RCC 7860 (cell line): ENCODE measurements at regions not wholly inside any gene's neighbourhood (a gene's known extent, or its start where the extent isn't known, plus 50 kb on each side); places are given as distances from the start of the nearest gene placed in this dataset.

Experiments
- DNase-seq: peaks from one replicate; pipeline ENCODE4 v3.0.0-alpha.2; 2015; ENCODE audit warnings: low spot score
- FAIRE-seq: peaks from 2 replicates; lab custom pipeline; 2012; peaks lifted over from hg19 to GRCh38; lab: Jason Lieb, UNC

DNA sequence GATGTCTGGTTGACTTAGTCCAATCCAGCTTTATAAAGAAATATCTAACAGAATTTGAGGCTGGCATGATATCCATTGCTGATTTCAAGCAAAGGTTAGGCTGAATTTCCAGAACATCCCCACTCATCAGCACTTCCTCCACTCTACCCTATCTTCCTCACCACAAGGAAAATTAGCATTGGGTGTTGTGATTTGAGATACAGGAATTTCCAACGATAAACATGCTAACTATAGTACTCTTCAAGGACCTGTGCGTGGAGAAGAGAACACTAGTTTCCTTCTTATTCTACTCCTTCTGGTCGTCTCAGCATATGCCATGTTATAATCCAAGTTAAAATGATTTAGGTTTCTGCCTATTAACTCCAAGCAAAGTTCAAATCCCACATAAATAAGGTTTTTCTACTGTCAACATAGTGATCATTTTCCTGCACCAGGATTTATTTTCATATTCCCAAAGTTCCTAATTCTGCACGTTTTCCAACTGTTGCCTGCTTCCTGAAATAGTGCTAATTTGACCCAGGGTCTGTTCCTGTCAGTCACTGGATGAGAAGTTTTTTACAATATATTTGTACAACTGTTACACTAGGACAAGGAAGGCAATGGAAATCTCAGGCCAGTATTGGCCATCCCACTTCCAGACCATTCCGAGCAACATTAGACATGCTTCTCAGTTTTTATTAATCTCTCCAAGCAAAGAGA, 177.6 kb upstream of the EDNRA start:
- DNase-seq (no peak), FAIRE-seq (no peak)

DNA sequence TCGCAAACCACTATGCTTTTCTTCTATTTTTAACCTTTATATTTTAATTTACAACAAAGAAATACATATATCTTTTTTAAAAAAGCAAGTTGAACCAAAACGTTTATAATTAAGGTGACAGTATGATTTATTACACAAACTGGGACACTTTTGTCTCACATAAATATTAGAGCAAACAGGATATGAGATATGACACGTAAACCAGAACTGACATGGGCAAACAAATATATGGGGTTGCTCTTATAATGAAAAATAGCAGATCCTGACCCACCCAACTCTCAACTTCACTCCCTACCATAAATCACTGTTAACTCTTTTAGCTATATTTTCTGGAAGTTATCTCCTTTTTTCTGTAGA, 177.0 kb upstream of the EDNRA start:
- DNase-seq: no peak
- FAIRE-seq: no peak

DNA sequence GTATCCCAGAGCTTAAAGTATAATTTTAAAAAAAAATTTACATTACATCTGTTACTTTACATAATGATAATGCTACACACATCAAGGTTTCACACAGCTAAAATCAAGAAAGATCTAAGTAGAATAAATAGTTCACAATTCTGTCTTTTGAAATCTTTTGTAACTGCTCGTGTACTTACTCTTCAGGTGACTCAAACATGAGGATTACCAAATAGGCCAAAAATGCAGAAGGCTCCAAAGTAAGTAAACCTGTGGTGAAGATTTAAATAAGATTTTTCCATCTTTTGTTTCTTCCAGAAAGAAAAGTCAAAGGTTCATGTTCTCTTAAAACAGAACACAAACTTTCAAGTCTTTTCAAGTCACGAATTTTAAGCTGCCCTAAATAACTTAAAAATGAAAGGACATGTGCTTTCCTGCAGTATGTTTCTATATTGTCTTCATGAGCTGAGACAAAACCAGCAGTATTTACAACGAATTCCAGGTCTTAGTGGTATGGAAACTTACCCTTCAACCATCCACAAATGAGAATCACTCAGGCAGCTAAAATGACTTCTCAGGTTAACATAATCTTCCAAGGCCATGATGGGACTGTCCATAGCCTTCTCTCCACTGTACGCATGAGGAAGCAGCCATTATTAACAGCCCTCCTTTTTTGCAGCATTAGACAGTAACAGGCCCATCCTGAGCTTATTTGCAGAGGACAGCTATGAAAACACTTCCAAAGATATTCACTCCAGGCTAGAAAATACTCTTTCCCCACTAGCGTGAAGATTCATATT, 172.8 kb upstream of the EDNRA start:
- DNase-seq (no peak), FAIRE-seq (no peak)

DNA sequence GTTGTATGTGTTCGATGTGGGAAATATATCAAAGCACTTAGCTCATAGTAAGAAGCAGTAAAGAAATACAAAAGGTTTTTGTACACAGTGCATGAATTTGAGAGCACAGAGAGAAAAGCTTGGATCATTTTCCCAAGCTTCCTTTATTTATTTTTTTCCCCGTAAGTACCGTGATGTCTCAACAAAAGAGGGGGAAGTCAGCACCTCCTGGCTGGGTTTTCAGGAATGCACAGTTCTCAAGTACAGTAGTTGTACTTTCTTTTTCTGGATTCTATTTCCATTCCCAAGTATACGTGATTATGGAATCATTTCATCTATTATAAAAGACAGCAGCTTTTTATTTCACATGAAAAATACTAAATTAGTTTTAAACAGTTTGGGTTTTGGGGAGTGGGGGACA, 171.5 kb upstream of the EDNRA start:
- DNase-seq: no peak
- FAIRE-seq: no peak

DNA sequence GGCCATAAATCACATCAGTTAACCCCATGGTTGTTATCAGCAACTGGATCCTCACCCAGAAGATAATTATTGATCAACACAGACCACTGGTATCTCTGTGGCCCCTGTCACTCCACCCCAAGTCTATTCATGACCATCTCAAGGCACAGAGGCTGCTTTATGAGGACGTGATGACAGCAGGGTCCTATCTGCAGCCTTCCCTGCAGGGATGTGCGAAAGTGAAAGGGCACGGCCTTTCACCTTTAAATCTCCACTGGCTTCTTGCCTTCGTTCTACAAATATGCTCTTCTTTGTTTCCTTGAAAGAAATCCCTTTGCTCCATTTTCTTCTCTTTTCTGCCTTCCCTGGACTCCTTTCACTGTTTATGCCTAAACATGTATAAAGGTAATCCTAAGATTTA, 170.6 kb upstream of the EDNRA start:
- no peak for DNase-seq
- FAIRE-seq: no peak

DNA sequence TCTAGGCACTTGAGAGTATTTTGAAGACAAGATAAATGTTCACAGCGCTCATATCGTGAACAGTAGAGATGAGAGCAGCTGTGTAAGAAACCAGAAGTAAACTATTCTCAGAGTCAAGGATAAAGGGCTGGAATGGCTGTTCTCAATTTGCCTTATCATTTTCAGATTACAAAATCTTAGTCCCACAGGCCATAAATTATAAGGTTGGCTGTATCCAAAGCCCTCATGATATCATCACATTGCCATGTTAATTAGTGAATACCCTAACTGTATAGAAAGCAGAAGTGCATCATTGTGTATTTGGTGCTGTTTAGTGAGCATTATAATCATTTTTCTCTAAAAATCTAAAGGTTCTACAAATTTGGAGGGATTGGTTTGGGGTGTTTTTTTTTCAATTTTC, 168.9 kb upstream of the EDNRA start:
- no peak for FAIRE-seq
- DNase-seq: no peak

DNA sequence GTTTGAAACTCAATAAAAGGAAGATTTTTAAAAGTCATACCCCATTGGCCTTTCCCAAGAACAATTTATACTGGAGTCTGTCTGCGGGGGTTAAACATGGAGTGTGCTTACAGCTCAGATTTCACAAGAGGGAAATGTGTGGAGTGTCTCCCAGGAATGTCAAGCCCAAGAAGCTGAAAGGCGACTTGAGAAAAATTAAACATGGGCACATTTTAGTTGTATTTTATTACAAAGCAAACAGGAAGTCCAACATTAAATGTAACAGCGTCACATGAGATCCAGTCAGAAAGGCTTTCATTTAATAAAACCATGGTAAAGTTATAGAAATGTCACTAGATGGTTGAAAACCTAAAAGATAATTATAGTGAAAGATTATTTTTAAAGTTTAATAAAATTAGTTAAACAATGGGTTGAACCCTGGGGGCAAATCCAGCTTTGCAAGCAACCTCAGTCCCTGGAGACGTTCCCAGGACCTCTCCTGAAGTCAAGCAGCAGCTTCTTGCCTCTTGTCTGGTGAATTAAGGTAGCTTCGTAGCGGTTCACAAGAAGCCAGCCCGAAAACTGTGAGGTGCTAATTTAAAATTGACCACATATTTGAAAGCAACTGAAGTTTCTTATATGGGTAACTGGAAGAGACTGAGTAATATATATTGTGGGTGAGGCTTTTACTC, 168.4 kb upstream of the EDNRA start:
- DNase-seq (no peak), FAIRE-seq (no peak)

DNA sequence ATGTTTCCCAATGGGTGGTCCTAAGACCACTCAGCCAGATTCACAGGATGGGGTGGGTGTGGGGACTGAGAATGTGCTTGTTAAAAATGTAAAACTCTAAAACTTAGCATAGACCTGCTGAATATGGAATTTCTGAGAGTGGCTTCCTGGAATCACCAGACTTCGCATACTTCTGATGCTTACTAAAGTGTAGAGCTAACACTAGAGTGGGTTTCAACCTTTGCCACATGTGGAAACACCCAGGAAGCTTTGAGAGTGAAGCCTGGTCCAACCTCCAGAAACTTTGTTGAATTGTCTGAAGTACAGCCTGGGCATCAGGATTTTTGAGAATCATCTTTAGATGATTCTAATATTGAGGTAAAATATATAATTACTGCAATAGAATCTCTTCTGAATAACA, 167.8 kb upstream of the EDNRA start:
- FAIRE-seq (no peak), DNase-seq (no peak)

DNA sequence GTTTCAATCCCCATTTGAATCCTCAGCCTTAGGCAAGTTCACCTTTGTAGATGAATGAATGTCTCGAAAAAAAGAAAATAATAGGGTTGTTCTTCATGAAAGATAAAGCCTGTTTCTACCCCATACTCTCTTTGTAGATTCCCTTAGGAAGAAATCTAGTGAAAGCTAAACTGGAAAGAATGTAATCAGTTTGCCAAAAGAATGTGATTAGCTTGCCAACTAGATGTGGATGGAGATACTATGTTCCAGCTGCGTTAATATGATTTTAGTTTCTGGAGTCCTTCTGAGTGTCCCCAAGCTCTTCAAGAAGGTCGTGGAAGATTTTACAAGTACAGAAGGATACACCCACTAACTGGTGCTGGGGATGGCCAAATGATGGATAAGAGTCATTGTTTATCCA, 162.3 kb upstream of the EDNRA start:
- FAIRE-seq: no peak
- DNase-seq: no peak

DNA sequence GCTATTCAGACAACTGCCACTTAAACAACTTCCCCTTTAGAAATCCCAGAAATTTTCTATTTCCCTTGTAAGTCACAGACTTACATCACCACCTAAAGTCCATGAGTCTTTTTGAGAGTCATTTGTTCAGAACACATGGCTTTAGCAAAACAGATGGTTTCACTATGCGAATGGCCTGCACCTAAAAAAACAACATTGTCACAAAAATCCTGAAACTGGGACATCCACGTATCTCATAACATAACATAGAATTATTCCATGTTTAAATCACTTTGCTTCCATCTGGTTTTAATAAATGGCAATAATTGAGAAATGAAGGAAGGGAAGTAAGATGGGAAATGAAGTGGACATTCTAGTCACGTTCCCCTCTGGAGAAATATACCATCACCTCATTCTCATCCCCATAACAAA, 155.3 kb upstream of the EDNRA start:
- FAIRE-seq: no peak
- DNase-seq: no peak

DNA sequence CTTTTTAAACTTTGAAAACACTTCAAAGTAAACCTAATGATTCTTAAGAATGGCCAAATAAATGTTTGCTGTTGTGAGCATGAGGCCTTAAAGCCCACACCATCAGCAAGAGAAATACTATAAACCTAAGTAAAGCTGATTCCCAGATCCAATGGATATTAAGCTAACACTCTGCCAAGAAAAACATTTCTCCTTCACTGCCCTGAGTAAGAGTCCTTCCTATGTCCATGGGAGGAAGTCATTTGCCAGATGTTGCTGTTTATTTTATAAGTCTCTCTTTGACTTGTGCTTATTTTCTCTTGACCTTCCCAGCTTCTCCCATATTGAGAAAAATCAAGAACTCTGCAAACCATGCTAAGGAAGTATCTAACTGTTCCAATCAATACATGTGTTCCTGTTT, 154.3 kb upstream of the EDNRA start:
- FAIRE-seq (no peak), DNase-seq (no peak)

DNA sequence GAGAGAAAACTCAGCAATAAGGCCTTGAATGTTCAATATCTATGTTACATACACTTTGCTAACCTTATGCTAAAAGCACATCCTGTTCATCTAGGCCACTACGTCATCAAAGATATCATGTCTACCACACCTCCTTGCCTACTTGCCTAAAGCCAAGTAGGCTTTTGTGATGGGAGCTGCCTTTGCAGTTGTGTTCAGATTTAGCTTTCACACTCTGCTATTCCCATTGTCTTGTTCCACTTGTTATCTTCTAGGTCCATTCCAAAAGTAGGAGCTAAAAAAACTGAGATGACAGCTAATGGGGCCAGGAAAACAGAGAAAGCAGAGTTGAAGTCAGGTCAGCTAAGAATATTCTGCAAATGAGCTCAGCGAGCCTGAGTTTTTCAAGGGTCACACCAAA, 153.6 kb upstream of the EDNRA start:
- no peak for FAIRE-seq
- no peak for DNase-seq

DNA sequence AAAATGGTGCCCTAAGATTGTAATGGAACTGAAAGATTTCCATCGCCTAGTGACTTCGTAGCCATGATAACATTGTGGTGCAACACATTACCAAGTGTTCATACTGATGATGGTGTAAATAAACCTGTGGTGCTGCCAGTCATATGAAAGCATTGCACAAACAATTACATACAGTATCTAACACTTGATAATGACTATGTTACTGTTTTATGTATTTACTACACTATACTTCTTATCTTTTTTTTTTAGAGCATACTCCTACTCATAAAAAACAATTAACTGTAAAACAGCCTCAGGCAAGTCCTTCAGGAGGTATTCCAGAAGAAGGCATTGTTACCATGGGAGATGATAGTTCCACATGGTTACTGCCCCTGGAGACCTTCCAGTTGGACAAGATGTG, 152.7 kb upstream of the EDNRA start:
- no peak for FAIRE-seq
- DNase-seq: no peak

DNA sequence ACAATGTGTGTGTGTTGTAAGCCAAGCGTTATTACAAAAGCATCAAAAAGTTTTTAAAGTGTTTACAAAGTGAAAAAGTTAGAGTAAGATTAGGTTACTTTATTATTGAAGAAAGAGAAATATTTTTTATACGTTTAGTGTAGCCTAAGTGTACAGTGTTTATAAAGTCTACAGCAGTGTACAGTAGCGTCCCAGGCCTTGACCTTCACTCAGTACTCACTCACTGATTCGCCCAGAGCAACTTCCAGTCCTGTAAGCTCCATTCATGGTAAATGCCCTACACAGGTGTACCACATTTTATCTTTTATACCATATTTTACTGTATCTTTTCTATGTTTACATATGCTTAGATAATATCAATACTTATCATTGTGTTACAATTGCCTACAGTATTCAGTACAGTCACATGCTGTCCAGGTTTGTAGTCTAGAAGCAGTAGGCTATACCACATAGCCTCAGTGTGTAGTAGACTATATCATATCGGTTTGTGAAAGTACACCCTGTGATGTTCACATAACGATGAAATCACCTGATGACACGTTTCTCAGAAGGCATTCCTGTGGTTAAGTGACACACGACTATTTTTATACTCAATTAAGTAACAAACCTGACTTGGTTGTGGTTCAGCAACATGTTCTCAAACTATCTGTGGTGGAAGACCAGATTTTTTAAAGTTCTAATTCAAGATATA, 152.0 kb upstream of the EDNRA start:
- no peak for FAIRE-seq

DNA sequence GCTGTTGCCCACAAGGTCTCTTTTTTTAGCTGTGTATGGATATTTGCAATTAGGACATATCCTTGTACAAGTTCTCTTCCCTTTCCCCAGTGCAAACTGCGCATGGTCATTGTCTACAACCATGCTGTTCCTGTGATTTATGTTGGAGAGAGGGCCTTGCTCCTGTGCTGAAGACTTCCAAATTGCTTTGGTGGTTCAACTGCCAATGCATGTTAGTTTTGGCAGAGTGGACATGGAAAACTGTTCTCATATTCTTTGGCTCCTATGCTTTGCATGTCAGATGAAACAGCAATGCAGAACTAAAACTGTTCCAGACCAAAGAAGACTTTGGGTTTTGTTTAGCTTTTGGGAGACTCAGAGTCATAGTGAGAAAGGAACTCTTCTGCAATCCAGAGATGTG, 148.8 kb upstream of the EDNRA start:
- DNase-seq (no peak), FAIRE-seq (no peak)

More for the DNA sequence above, 152.0 kb upstream of the EDNRA start:
- no peak for DNase-seq

DNA sequence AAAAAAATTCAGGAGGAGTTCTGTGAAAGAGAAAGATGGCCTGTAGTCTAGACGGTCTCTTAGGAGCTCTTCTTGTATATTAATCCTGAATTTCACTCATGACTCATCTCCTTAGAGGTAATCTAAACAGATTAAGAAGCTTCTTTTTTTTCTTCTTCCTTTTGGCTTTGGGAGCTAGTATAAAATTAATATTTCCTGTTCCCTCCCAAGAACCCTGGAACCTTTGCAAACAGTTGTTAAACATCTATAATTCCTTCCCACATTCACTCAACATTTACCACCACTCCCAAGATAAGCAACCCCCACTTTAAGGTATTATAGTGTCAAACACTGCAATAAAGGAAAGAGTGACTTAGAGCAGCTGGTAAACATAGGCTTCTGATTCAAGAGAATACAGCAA, 146.4 kb upstream of the EDNRA start:
- DNase-seq (no peak), FAIRE-seq (no peak)

DNA sequence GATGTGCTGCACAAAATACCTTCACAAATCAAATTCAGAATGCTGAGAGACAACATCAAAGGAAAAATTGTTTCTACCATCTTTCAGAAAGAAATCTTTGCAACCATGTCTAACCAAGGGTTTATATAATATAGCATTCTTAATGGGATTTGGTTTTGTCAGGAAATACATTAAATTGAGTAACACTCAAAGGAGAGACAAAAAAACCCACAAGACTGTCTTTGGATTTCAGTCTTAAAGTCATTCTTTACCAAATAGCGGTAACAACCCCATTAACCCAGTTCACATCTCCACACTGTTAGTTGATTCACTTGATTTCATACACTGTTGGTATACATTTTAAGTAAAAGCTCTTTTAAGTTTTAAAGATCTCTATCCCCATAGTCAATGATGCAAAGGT, 145.7 kb upstream of the EDNRA start:
- FAIRE-seq (no peak), DNase-seq (no peak)

DNA sequence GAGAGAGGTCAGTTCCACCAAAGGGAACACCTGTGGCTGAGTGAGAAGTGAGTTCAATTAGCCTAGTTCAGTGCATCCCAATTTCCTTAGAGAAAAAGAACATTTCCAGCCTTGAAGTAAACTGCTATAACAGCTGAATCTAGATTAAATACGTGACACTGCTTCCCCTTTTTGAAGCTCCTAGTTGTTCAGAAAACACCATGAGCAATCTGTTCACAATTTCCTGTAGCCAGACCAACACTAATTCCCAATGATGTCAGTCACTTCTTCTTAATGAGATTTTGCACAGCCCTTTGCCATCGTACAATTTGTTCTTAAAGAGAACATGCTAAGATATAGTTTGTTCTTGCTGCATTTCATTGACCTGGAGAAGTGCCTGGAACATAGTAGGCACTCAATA, 144.6 kb upstream of the EDNRA start:
- no peak for FAIRE-seq
- no peak for DNase-seq

DNA sequence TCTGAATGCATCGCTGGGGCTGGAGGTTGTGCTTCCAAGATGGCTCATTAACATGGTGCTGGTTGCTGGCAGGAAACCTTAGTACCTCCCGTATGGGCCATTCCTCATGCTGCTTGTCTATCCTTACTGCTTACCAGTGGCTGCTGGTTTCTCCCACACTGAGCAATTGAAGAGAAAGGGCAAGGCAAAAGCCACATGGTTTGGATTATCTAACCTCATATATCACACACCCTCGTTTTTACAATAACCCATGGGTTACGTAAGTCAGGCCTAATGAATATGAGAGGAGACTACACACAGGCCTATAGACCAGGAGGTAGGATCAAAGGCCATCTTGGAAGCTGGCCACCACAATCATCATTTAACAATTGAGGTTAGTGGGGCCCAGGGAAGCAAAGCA, 141.8 kb upstream of the EDNRA start:
- DNase-seq (no peak), FAIRE-seq (no peak)

DNA sequence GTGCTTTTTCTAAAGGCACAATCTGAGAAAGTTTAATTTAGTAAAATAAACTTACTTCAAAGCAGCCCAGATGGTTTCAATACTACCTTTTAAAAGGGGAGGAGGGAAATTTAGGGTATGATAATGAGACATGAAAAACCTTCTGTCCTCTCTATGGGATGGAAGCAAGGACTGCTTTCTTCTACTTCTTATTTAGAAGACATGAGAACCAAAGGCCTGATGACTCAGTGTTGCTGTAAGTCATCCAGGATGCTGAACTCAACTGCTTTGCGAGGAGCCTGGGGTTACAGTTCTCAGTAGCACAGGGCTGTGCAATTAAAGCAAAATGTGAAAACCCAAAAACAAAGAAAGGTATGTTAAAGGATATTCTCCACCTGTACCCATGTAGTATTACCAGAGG, 140.8 kb upstream of the EDNRA start:
- FAIRE-seq: no peak
- DNase-seq: no peak

DNA sequence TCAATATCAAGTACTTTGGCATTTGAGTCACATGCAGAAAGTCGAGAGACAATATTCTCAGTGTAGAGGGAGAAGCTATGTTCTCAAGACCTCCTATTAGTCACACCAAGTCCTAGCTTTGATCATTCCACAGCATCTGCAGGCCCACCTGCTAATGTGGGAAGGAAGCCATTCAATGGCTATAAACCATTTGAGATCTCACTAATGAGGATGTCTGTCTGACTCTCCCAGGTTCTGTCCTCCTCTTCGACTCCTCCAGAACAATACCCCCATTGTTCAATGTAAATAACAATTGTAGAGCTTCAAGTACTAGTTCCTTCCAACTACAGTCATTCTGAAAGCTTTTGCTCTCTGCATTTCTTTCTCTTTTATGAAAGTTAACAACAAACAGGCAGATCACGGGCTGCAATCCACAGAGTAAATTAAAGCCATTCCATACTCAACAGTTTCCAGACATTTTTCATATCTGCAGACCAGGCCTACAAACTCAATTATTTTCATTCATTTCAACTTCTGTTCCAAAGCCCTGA, 140.2 kb upstream of the EDNRA start:
- DNase-seq (no peak), FAIRE-seq (no peak)
